PFSK-1 (cell line): ENCODE measurements at regions not wholly inside any gene's neighbourhood (a gene's known extent, or its start where the extent isn't known, plus 50 kb on each side); places are given as distances from the start of the nearest gene placed in this dataset.

Experiments
- FOXP2 ChIP-seq: optimal IDR thresholded peaks from 2 replicates; pipeline ENCODE3; 2011; ENCODE audit warnings: borderline replicate concordance, control low read depth, inconsistent platforms; ENCODE audit not compliant: insufficient read depth; ENCODE audit errors: extremely low read length, extremely low read depth
- POLR2AphosphoS5 ChIP-seq: IDR thresholded peaks from 2 replicates; pipeline ENCODE4 v1.6.1; 2012; ENCODE audit warnings: low read depth, mild to moderate bottlenecking, control low read depth, low read length, moderate library complexity
- SIN3A ChIP-seq: IDR thresholded peaks from 2 replicates; pipeline ENCODE4 v1.6.1; 2012; ENCODE audit warnings: mild to moderate bottlenecking, low read length, moderate library complexity, borderline replicate concordance; ENCODE audit not compliant: insufficient read depth
- TAF1 ChIP-seq: IDR thresholded peaks from 2 replicates; pipeline ENCODE4 v1.6.1; 2012; ENCODE audit warnings: low read length, control low read depth, borderline replicate concordance; ENCODE audit not compliant: insufficient read depth
- TF ChIP-seq, protein P1 (sequence below), 2 experiments: IDR thresholded peaks; 2 replicates each; pipeline versions ENCODE4 v1.6.1 to v1.8.0; 2011 to 2012; ENCODE audit warnings: low read depth in 2 of 2, low read length in 2 of 2, control low read depth in 1 of 2, inconsistent platforms in 1 of 2, mild to moderate bottlenecking in 1 of 2, moderate library complexity in 1 of 2; ENCODE audit not compliant: insufficient read depth in 1 of 2

GRCh38 chr4:112015960-112016359 is 129.3 kb upstream of the FAM241A start:
- no peak for TF ChIP-seq FOXP2
- TF ChIP-seq, protein P1, sequence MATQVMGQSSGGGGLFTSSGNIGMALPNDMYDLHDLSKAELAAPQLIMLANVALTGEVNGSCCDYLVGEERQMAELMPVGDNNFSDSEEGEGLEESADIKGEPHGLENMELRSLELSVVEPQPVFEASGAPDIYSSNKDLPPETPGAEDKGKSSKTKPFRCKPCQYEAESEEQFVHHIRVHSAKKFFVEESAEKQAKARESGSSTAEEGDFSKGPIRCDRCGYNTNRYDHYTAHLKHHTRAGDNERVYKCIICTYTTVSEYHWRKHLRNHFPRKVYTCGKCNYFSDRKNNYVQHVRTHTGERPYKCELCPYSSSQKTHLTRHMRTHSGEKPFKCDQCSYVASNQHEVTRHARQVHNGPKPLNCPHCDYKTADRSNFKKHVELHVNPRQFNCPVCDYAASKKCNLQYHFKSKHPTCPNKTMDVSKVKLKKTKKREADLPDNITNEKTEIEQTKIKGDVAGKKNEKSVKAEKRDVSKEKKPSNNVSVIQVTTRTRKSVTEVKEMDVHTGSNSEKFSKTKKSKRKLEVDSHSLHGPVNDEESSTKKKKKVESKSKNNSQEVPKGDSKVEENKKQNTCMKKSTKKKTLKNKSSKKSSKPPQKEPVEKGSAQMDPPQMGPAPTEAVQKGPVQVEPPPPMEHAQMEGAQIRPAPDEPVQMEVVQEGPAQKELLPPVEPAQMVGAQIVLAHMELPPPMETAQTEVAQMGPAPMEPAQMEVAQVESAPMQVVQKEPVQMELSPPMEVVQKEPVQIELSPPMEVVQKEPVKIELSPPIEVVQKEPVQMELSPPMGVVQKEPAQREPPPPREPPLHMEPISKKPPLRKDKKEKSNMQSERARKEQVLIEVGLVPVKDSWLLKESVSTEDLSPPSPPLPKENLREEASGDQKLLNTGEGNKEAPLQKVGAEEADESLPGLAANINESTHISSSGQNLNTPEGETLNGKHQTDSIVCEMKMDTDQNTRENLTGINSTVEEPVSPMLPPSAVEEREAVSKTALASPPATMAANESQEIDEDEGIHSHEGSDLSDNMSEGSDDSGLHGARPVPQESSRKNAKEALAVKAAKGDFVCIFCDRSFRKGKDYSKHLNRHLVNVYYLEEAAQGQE (IDR thresholded peaks at IDR 0.05; ENCODE audit: insufficient read depth in 1 of 2, low read depth in 2 of 2, low read length in 2 of 2), result no peak
- TF ChIP-seq POLR2AphosphoS5, result no peak
- TF ChIP-seq SIN3A, result no peak
- TF ChIP-seq TAF1, result no peak

GRCh38 chr4:112023402-112023950 is 121.8 kb upstream of the FAM241A start:
- TF ChIP-seq SIN3A (no peak), FOXP2 (no peak), POLR2AphosphoS5 (no peak)

GRCh38 chr4:112026058-112026457 is 119.2 kb upstream of the FAM241A start:
- TF ChIP-seq POLR2AphosphoS5 (no peak), SIN3A (no peak), FOXP2 (no peak), TAF1 (no peak)
- TF ChIP-seq, protein P1 (IDR thresholded peaks at IDR 0.05; ENCODE audit: insufficient read depth in 1 of 2, low read depth in 2 of 2, low read length in 2 of 2), result no peak

DNA sequence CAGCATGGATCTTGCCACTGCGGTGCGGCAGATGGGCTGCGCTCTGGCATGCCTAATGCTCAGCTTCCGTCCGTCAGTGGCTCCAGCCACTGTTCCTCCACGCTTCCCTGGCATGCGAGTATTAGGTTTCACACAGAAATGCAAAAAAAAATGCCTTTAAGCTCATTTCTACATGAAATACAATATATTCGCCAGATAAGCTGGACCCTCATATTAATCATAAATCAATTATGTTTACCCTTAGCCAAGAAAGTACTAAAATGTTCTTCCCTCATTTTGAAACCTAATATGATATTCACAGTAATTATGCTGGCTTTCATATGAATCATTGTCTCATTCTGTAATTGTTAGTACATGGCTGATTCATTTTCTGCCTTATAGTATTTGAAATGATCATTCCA is 115.5 kb upstream of the FAM241A start:
- TF ChIP-seq, protein P1 (IDR thresholded peaks at IDR 0.05; ENCODE audit: insufficient read depth in 1 of 2, low read depth in 2 of 2, low read length in 2 of 2), result no peak

GRCh38 chr4:112031712-112032328 is 113.4 kb upstream of the FAM241A start:
- no peak for TF ChIP-seq SIN3A
- no peak for TF ChIP-seq FOXP2
- no peak for TF ChIP-seq POLR2AphosphoS5
- no peak for TF ChIP-seq TAF1
- TF ChIP-seq, protein P1 (IDR thresholded peaks at IDR 0.05; ENCODE audit: insufficient read depth in 1 of 2, low read depth in 2 of 2, low read length in 2 of 2), result no peak
